ENCODE measurements at regions not wholly inside any gene's neighbourhood (a gene's known extent, or its start where the extent isn't known, plus 50 kb on each side); places are given as distances from the start of the nearest gene placed in this dataset.

GRCh38 chr7:51634025-51634424 is 317.4 kb upstream of the COBL start:
- Mint-ChIP-seq H3K4me3 (no peak overlapping the region), H3K27ac (no peak overlapping the region)
- 93% methylated on average over 2 of the region's 2 CpGs; no CpG with 5 or more reads in 1 of the 2 experiments for WGBS, 2 experiments (ENCODE audit: insufficient coverage in 1 of 2, insufficient read length in 1 of 2)

GRCh38 chr7:51633596-51633995 is 317.0 kb upstream of the COBL start:
- Mint-ChIP-seq H3K27ac (no peak overlapping the region), H3K4me1 (peaks cover 7% of the 10 kb centered on the region), H3K4me3 (no peak overlapping the region), H3K27me3 (ENCODE audit: insufficient read depth) (no peaks in the 10 kb centered on the region), H3K36me3 (ENCODE audit: low read depth) (no peaks in the 10 kb centered on the region), H3K9me3 (peaks cover 2% of the 10 kb centered on the region)
- no peak for DNase-seq
- 79 to 93% methylated on average over 4 to 6 of the region's 6 CpGs for WGBS, 2 experiments (ENCODE audit: insufficient coverage in 1 of 2, insufficient read length in 1 of 2)
- no peaks in the 10 kb centered on the region for H3K9me3 ChIP-seq (ENCODE audit: control insufficient read depth, low read length)
- H3K9ac ChIP-seq (ENCODE audit: extremely low read depth, low read length, poor library complexity, severe bottlenecking) = no peak overlapping the region
- H3K27me3 ChIP-seq (ENCODE audit: control insufficient read depth, insufficient read depth, low read length, poor library complexity, severe bottlenecking) = no peaks in the 10 kb centered on the region
- no peak overlapping the region for H3K27ac ChIP-seq (ENCODE audit: low read depth, low read length)
- no peak overlapping the region for H3K4me3 ChIP-seq (ENCODE audit: low read length)
- no peaks in the 10 kb centered on the region for H3K4me1 ChIP-seq (ENCODE audit: control insufficient read depth, insufficient read depth, low read length)
- no peaks in the 10 kb centered on the region for H3K36me3 ChIP-seq (ENCODE audit: control insufficient read depth, insufficient read depth, low read length)
- TF ChIP-seq CTCF (conservative IDR thresholded peaks at IDR 0.05) = no peak

More at GRCh38 chr7:51634025-51634424, 317.4 kb upstream of the COBL start:
- peaks cover 2% of the 10 kb centered on the region for H3K9me3 Mint-ChIP-seq
- H3K4me3 ChIP-seq (ENCODE audit: low read length) = no peak overlapping the region
- no peaks in the 10 kb centered on the region for H3K36me3 Mint-ChIP-seq (ENCODE audit: low read depth)
- H3K9me3 ChIP-seq (ENCODE audit: control insufficient read depth, low read length) = no peaks in the 10 kb centered on the region
- no peak for DNase-seq
- no peak overlapping the region for H3K27ac ChIP-seq (ENCODE audit: low read depth, low read length)
- H3K4me1 Mint-ChIP-seq = peaks cover 7% of the 10 kb centered on the region
- TF ChIP-seq CTCF (conservative IDR thresholded peaks at IDR 0.05) = no peak
- no peak overlapping the region for H3K9ac ChIP-seq (ENCODE audit: extremely low read depth, low read length, poor library complexity, severe bottlenecking)
- no peaks in the 10 kb centered on the region for H3K36me3 ChIP-seq (ENCODE audit: control insufficient read depth, insufficient read depth, low read length)
- H3K4me1 ChIP-seq (ENCODE audit: control insufficient read depth, insufficient read depth, low read length) = no peaks in the 10 kb centered on the region
- H3K27me3 ChIP-seq (ENCODE audit: control insufficient read depth, insufficient read depth, low read length, poor library complexity, severe bottlenecking) = no peaks in the 10 kb centered on the region
- H3K27me3 Mint-ChIP-seq (ENCODE audit: insufficient read depth) = no peaks in the 10 kb centered on the region

- Mint-ChIP-seq H3K27me3 (ENCODE audit: insufficient read depth) (no peaks in the 10 kb centered on the region), H3K4me1 (peaks cover 7% of the 10 kb centered on the region)
- WGBS, 2 experiments (ENCODE audit: insufficient coverage in 1 of 2, insufficient read length in 1 of 2) = 93 to 100% methylated on average over 1 of the region's 1 CpG
Measured at GRCh38 chr7:51633006-51633405, 316.4 kb upstream of the COBL start.

More at GRCh38 chr7:51633006-51633405, 316.4 kb upstream of the COBL start:
- no peak for DNase-seq
- Histone ChIP-seq H3K27me3 (ENCODE audit: control insufficient read depth, insufficient read depth, low read length, poor library complexity, severe bottlenecking) (no peaks in the 10 kb centered on the region), H3K4me3 (ENCODE audit: low read length) (no peak overlapping the region), H3K36me3 (ENCODE audit: control insufficient read depth, insufficient read depth, low read length) (no peaks in the 10 kb centered on the region), H3K9me3 (ENCODE audit: control insufficient read depth, low read length) (no peaks in the 10 kb centered on the region), H3K4me1 (ENCODE audit: control insufficient read depth, insufficient read depth, low read length) (no peaks in the 10 kb centered on the region), H3K27ac (ENCODE audit: low read depth, low read length) (no peak overlapping the region), H3K9ac (ENCODE audit: extremely low read depth, low read length, poor library complexity, severe bottlenecking) (no peak overlapping the region)
- no peak overlapping the region for H3K27ac Mint-ChIP-seq
- TF ChIP-seq CTCF (conservative IDR thresholded peaks at IDR 0.05) = no peak
- H3K36me3 Mint-ChIP-seq (ENCODE audit: low read depth) = no peaks in the 10 kb centered on the region
- H3K9me3 Mint-ChIP-seq = peaks cover 2% of the 10 kb centered on the region
- H3K4me3 Mint-ChIP-seq = no peak overlapping the region
